NCI-H2227 treated with DMSO at 0.1 percent for 48 hours (cell line): ENCODE measurements at regions not wholly inside any gene's neighbourhood (a gene's known extent, or its start where the extent isn't known, plus 50 kb on each side); places are given as distances from the start of the nearest gene placed in this dataset.
"Not testable (repeated sequence)": the region's sequence is repeated elsewhere in the genome, so short reads cannot be mapped to it uniquely, and the experiment has no call there.

Experiments used
- DNase-seq: peaks from one replicate; lab custom pipeline; 2025; lab: John Stamatoyannopoulos, UW

- no peak for DNase-seq
Observed at GRCh38 chr9:31671011-31671410, 713.4 kb upstream of the ACO1 start.

- DNase-seq: no peak
Observed at GRCh38 chr9:31674264-31674663, 710.2 kb upstream of the ACO1 start.

GRCh38 chr9:31677415-31677814, 707.0 kb upstream of the ACO1 start:
- DNase-seq: no peak

- no peak for DNase-seq
Observed at GRCh38 chr9:31677877-31678276, 706.6 kb upstream of the ACO1 start.

- DNase-seq: no peak
Observed at GRCh38 chr9:31683116-31683515, 701.3 kb upstream of the ACO1 start.

GRCh38 chr9:31697956-31698355, 686.5 kb upstream of the ACO1 start:
- DNase-seq: no peak

- no peak for DNase-seq
Observed at GRCh38 chr9:31699836-31700235, 684.6 kb upstream of the ACO1 start.

- DNase-seq: no peak
Observed at GRCh38 chr9:31700252-31701045, 684.0 kb upstream of the ACO1 start.

GRCh38 chr9:31702957-31703356, 681.5 kb upstream of the ACO1 start:
- DNase-seq: no peak

GRCh38 chr9:31715250-31715649, 669.2 kb upstream of the ACO1 start:
- DNase-seq: no peak

- DNase-seq: no peak
Observed at GRCh38 chr9:31719262-31719661, 665.2 kb upstream of the ACO1 start.

- DNase-seq: no peak
Observed at GRCh38 chr9:31730398-31730797, 654.0 kb upstream of the ACO1 start.

- DNase-seq: no peak
Observed at GRCh38 chr9:31733166-31733565, 651.3 kb upstream of the ACO1 start.

GRCh38 chr9:31736581-31737179, 647.8 kb upstream of the ACO1 start:
- DNase-seq: no peak

GRCh38 chr9:31740705-31741104, 643.7 kb upstream of the ACO1 start:
- no peak for DNase-seq

GRCh38 chr9:31744589-31744988, 639.9 kb upstream of the ACO1 start:
- DNase-seq: no peak

GRCh38 chr9:31745468-31745867, 639.0 kb upstream of the ACO1 start:
- no peak for DNase-seq

- DNase-seq: no peak
Observed at GRCh38 chr9:31745886-31746285, 638.6 kb upstream of the ACO1 start.

- DNase-seq: no peak
Observed at GRCh38 chr9:31753756-31754155, 630.7 kb upstream of the ACO1 start.

- DNase-seq: no peak
Observed at GRCh38 chr9:31759703-31760102, 624.7 kb upstream of the ACO1 start.

GRCh38 chr9:31774021-31774420, 610.4 kb upstream of the ACO1 start:
- not testable (repeated sequence) for DNase-seq

GRCh38 chr9:31774571-31774970, 609.9 kb upstream of the ACO1 start:
- DNase-seq: no peak

GRCh38 chr9:31776471-31776870, 608.0 kb upstream of the ACO1 start:
- DNase-seq: no peak

GRCh38 chr9:31783491-31783890, 601.0 kb upstream of the ACO1 start:
- DNase-seq: no peak
